Activated T-helper 9 cell treated with anti-CD3 and anti-CD28 coated beads, Interleukin-2, amount 50 U/mL, for 16 hours (primary cell): ENCODE measurements at regions not wholly inside any gene's neighbourhood (a gene's known extent, or its start where the extent isn't known, plus 50 kb on each side); places are given as distances from the start of the nearest gene placed in this dataset.
"Not testable (repeated sequence)": the region's sequence is repeated elsewhere in the genome, so short reads cannot be mapped to it uniquely, and the experiment has no call there.

Source experiments
- DNase-seq: peaks from one replicate; pipeline ENCODE4 v3.0.0-alpha.2; 2020; ENCODE audit warnings: low read depth

- DNase-seq = no peak
Observed at GRCh38 chr7:69095127-69095526, 503.1 kb upstream of the AUTS2 start.

GRCh38 chr7:69095649-69096048 is 502.6 kb upstream of the AUTS2 start:
- no peak for DNase-seq

GRCh38 chr7:69104023-69104422 is 494.3 kb upstream of the AUTS2 start:
- no peak for DNase-seq

GRCh38 chr7:69105092-69105491 is 493.2 kb upstream of the AUTS2 start:
- no peak for DNase-seq

DNA sequence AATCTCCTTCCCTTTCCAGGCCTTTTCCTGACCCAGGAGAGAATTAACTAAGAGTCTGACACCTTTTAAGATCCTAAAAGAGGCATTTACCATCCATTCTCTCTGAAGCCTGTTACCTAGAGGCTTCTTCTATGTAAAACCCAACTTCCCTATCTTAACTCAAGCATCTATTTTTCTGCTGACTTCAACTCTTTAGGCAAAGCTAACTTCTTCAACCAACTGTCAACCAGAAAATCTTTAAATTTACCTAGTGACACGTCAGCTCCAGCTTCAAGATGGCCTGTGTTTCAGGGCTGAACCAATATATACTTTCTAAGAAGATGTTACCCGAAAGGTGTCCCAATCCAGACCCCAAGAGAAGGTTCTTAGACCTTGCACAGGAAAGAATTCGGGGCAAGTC is 492.3 kb upstream of the AUTS2 start:
- no peak for DNase-seq

- not testable (repeated sequence) for DNase-seq
Observed at GRCh38 chr7:69106449-69106848, 491.8 kb upstream of the AUTS2 start.

DNA sequence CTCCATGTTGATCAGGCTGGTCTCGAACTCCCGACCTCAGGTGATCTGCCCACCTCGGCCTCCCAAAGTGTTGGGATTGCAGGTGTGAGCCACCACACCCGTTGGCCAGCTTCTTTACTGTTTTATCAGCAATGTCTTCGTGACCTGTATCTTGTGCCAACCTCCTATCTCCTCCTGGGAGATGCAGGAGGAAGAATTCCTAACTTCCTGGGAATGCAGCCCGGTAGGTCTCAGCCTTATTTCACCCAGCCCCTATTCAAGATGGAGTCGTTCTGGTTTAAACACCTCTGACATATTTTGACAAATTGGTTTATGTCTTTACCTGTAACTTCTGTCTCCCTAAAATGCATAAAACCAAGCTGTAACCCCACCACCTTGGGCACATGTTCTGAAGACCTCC is 491.3 kb upstream of the AUTS2 start:
- DNase-seq = not testable (repeated sequence)

GRCh38 chr7:69108097-69108496 is 490.2 kb upstream of the AUTS2 start:
- no peak for DNase-seq

- no peak for DNase-seq
Observed at GRCh38 chr7:69109246-69109645, 489.0 kb upstream of the AUTS2 start.

GRCh38 chr7:69109879-69110278 is 488.4 kb upstream of the AUTS2 start:
- no peak for DNase-seq

- DNase-seq = no peak
Observed at GRCh38 chr7:69110450-69111050, 487.7 kb upstream of the AUTS2 start.

DNA sequence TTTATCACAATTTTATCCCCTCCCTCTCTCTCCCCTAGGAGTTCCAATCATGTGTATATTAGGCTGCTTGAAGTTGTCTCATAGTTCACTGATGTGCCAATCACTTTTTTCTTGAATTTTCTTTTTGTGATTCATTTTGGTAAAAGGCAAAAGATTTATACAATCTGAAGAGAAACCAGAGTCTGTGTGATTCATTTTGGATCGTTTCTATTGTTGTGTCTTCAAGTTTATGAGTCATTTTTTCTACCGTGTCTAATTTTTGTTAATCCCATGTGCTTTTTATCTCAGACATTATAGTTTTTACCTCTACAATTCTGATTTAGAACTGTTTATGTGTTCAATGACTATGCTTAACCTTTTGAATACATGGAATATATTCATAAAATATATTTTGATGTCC is 483.9 kb upstream of the AUTS2 start:
- no peak for DNase-seq

DNA sequence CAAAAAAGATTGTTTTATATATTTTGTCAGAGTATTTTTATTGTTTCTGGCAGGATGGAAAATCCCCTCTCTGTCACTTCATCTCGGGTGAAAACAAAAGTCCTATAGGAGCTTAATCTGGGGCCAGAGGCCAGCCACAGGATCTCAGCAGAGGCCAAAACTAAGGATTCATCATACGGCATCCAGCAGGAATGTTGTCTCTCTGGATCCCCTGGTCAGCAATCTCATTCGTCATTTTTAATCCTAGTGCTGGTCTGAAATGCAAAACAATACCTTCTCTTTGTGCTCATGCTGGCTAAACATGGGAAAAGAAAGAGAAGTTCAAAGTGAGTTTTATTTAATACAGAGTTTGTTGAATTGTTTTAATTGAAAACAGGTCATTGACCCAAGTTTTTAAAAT is 482.5 kb upstream of the AUTS2 start:
- no peak for DNase-seq

DNA sequence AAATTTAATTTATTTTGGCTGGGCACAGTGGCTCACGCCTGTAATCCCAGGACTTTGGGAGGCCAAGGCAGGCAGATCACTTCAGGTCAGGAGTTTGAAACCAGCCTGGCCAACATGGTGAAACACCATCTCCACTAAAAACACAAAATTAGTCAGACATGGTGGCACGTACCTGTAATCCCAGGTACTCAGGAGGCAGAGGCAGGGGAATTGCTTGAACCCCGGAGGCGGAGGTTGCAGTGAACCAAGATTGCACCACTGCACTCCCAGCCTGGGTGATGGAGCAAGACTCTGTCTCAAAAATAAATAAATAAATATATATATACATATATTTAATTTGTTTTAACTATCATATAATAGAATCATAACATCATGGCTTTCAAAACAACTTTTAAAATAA is 482.1 kb upstream of the AUTS2 start:
- not testable (repeated sequence) for DNase-seq

GRCh38 chr7:69122953-69123352 is 475.3 kb upstream of the AUTS2 start:
- no peak for DNase-seq

- DNase-seq = no peak
Observed at GRCh38 chr7:69126896-69127479, 471.3 kb upstream of the AUTS2 start.

GRCh38 chr7:69129524-69129923 is 468.8 kb upstream of the AUTS2 start:
- no peak for DNase-seq

GRCh38 chr7:69129951-69130350 is 468.3 kb upstream of the AUTS2 start:
- DNase-seq = no peak

DNA sequence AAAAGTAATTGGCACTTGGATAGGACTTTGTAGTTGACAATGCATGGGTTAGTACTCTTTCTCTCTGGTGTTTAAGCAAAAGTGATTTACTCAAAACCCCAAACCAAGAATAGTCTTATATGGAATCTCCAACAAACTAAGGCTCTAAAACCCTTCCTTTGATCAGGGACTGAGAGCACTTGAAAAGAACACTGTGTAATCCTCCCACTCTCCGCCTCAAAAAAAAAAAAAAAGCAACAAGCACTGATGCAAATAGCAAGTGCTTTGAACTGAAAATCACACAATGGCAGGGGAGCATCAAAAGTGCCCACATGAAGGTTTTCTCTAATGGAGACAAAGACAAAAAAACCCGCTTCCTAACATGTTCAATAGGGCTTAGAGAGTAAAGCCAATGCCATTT is 467.9 kb upstream of the AUTS2 start:
- DNase-seq = no peak

- DNase-seq = no peak
Observed at GRCh38 chr7:69134316-69134715, 464.0 kb upstream of the AUTS2 start.

DNA sequence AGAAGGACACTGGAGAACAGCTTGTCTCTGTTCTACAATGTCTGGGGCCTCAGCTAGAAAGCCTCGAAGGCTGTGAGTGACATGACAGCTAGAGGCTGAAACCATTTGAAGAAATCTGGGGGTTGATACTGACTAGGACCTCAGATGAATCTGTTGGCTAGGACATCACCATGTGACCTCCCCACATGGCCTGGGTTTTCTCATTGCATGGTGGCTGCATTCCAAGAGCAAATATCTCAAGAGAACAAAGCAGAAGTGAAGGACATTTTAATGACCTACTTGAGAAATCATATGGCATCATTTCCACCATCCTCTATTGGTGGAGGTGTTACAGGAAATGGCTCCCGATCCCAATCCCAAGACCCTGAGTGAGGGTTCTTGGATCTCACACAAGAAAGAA is 450.6 kb upstream of the AUTS2 start:
- DNase-seq = no peak

GRCh38 chr7:69149804-69150782 is 448.2 kb upstream of the AUTS2 start:
- no peak for DNase-seq

- DNase-seq = no peak
Observed at GRCh38 chr7:69162326-69162725, 435.9 kb upstream of the AUTS2 start.
